GM19035 (cell line): ENCODE measurements at regions not wholly inside any gene's neighbourhood (a gene's known extent, or its start where the extent isn't known, plus 50 kb on each side); places are given as distances from the start of the nearest gene placed in this dataset.
"Not testable (repeated sequence)": the region's sequence is repeated elsewhere in the genome, so short reads cannot be mapped to it uniquely, and the experiment has no call there.

Source experiments
- ATAC-seq: cut with Tn5 transposase; IDR thresholded peaks from one replicate; pipeline ENCODE4 v1.9.1; 2021; ENCODE audit not compliant: unreplicated experiment

- no peak for ATAC-seq
Observed at GRCh38 chrX:44785652-44786051, 58.2 kb upstream of the DUSP21 start.

- no peak for ATAC-seq
Observed at GRCh38 chrX:44784241-44784640, 59.6 kb upstream of the DUSP21 start.

GRCh38 chrX:44778254-44778653 is 65.6 kb upstream of the DUSP21 start:
- no peak for ATAC-seq

GRCh38 chrX:44775726-44776125 is 68.1 kb upstream of the DUSP21 start:
- ATAC-seq = no peak

GRCh38 chrX:44774066-44774465 is 69.8 kb upstream of the DUSP21 start:
- ATAC-seq = not testable (repeated sequence)

- ATAC-seq = no peak
Observed at GRCh38 chrX:44770121-44770520, 73.7 kb upstream of the DUSP21 start.

GRCh38 chrX:44767308-44767707 is 76.5 kb upstream of the DUSP21 start:
- no peak for ATAC-seq

- no peak for ATAC-seq
Observed at GRCh38 chrX:44765556-44765955, 78.3 kb upstream of the DUSP21 start.

- ATAC-seq = no peak
Observed at GRCh38 chrX:44747969-44748368, 95.9 kb upstream of the DUSP21 start.

GRCh38 chrX:44747317-44747716 is 96.5 kb upstream of the DUSP21 start:
- no peak for ATAC-seq

- ATAC-seq = no peak
Observed at GRCh38 chrX:44744799-44745198, 99.0 kb upstream of the DUSP21 start.

GRCh38 chrX:44742480-44743155 is 101.2 kb upstream of the DUSP21 start:
- ATAC-seq = no peak

- not testable (repeated sequence) for ATAC-seq
Observed at GRCh38 chrX:44741859-44742258, 102.0 kb upstream of the DUSP21 start.

GRCh38 chrX:44741458-44741857 is 102.4 kb upstream of the DUSP21 start:
- not testable (repeated sequence) for ATAC-seq

GRCh38 chrX:44735498-44735897 is 108.3 kb upstream of the DUSP21 start:
- no peak for ATAC-seq

GRCh38 chrX:44733931-44734330 is 109.9 kb upstream of the DUSP21 start:
- ATAC-seq = no peak

- no peak for ATAC-seq
Observed at GRCh38 chrX:44731160-44731559, 112.7 kb upstream of the DUSP21 start.

GRCh38 chrX:44723426-44723825 is 120.4 kb upstream of the DUSP21 start:
- no peak for ATAC-seq

- no peak for ATAC-seq
Observed at GRCh38 chrX:44708470-44708869, 135.4 kb upstream of the DUSP21 start.

- no peak for ATAC-seq
Observed at GRCh38 chrX:44705817-44706551, 137.8 kb upstream of the DUSP21 start.

GRCh38 chrX:44698357-44698756 is 145.5 kb upstream of the DUSP21 start:
- ATAC-seq = no peak

- ATAC-seq = no peak
Observed at GRCh38 chrX:44693255-44693654, 150.6 kb upstream of the DUSP21 start.

- ATAC-seq = no peak
Observed at GRCh38 chrX:44690129-44690528, 147.5 kb upstream of the FUNDC1 start.
